Effector memory CD4-positive, alpha-beta T cell (primary cell): ENCODE measurements at regions not wholly inside any gene's neighbourhood (a gene's known extent, or its start where the extent isn't known, plus 50 kb on each side); places are given as distances from the start of the nearest gene placed in this dataset.
"Not testable (repeated sequence)": the region's sequence is repeated elsewhere in the genome, so short reads cannot be mapped to it uniquely, and the experiment has no call there.

Experiments used
- DNase-seq, 3 donors: peaks; one replicate each; pipeline ENCODE4 v3.0.0-alpha.2; 2020
- H3K27ac ChIP-seq: 2 replicates; pipeline ENCODE4 v1.7.0; 2013; ENCODE audit warnings: mild to moderate bottlenecking, low read length, moderate library complexity; ENCODE audit not compliant: insufficient read depth, poor library complexity, severe bottlenecking
- H3K27me3 ChIP-seq: replicated peaks from 2 replicates; pipeline ENCODE4 v1.7.0; 2013; ENCODE audit warnings: mild to moderate bottlenecking, low read length; ENCODE audit not compliant: insufficient read depth, control insufficient read depth, poor library complexity, severe bottlenecking
- H3K36me3 ChIP-seq: 2 replicates; pipeline ENCODE4 v1.7.0; 2013; ENCODE audit warnings: mild to moderate bottlenecking, low read length, moderate library complexity; ENCODE audit not compliant: control insufficient read depth, insufficient read depth
- H3K4me1 ChIP-seq: 2 replicates; pipeline ENCODE4 v1.7.0; 2013; ENCODE audit warnings: low read length, mild to moderate bottlenecking; ENCODE audit not compliant: control insufficient read depth, insufficient read depth, poor library complexity, severe bottlenecking
- H3K4me3 ChIP-seq: 2 replicates; pipeline ENCODE4 v1.7.0; 2013; ENCODE audit warnings: low read length, low read depth, mild to moderate bottlenecking; ENCODE audit not compliant: insufficient read depth, poor library complexity, severe bottlenecking
- H3K9me3 ChIP-seq: 2 replicates; pipeline ENCODE4 v1.7.0; 2013; ENCODE audit warnings: mild to moderate bottlenecking, low read length, moderate library complexity; ENCODE audit not compliant: control insufficient read depth

DNA sequence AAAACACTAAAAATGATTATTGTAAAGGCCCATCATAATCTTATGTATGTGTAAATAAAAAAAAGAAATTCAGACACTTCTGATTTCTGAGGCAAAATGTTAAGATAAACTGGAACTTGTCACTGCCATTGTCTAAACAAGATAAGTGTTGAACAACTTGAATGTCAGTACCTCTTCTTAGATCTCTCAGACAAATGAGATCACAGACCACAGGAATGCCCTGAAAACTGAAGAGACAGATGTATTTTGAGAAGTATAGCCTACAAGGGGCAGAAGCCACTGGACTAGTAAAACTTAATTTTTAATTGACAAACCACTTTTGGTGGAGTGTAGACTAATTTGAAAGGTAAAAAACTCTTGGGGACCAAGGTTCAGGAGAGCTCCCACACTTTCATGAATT, 375.5 kb upstream of the SLITRK5 start:
- DNase-seq = no peak

DNA sequence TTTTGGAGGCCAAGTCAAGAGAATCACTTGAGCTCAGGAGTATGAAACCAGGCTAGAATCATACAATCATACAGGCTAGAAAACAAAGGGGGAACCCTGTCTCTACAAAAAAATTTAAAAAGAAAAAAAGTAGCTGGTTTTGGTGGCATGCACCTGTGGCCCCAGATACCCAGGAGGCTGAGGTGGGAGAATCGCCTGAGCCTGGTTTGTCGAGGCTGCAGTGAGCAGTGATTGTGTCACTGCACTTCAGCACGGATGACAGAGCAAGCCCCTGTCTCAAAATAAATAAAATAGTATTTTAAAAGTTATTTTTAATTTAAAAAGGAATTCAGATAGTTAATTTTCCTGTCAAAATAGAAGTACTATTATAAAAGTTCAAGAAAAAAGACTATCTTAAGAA, 369.1 kb upstream of the SLITRK5 start:
- no peak overlapping the region for H3K4me3 ChIP-seq
- no peaks in the 10 kb centered on the region for H3K36me3 ChIP-seq
- H3K4me1 ChIP-seq = no peaks in the 10 kb centered on the region
- H3K27ac ChIP-seq = no peak overlapping the region
- DNase-seq = no peak
- H3K9me3 ChIP-seq = no peaks in the 10 kb centered on the region
- no peaks in the 10 kb centered on the region for H3K27me3 ChIP-seq

More for the DNA sequence above, 375.5 kb upstream of the SLITRK5 start:
- H3K36me3 ChIP-seq = no peaks in the 10 kb centered on the region
- no peaks in the 10 kb centered on the region for H3K9me3 ChIP-seq
- H3K27me3 ChIP-seq = no peaks in the 10 kb centered on the region
- no peaks in the 10 kb centered on the region for H3K4me1 ChIP-seq
- no peak overlapping the region for H3K4me3 ChIP-seq
- no peak overlapping the region for H3K27ac ChIP-seq

DNA sequence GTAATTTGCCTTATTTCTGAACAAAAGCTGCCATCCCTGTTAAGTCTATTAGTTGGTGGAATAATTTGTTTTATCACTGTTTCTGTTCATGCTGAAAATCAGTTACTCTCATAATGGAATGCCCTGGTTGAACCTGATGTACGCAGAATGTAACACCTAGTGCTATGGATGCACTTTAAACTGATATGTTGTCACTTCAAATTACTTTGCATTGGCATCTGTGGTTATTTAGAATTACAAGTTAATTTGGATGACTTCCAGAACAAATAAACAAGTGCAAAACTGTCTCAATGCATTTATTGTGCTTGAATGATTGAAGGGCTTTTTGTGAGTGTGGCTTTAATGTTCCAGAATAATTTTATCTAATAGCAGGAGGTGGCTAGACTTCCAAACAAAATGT, 368.2 kb upstream of the SLITRK5 start:
- no peak overlapping the region for H3K4me3 ChIP-seq
- H3K4me1 ChIP-seq = no peaks in the 10 kb centered on the region
- no peaks in the 10 kb centered on the region for H3K27me3 ChIP-seq
- no peak for DNase-seq
- H3K36me3 ChIP-seq = no peaks in the 10 kb centered on the region
- no peaks in the 10 kb centered on the region for H3K9me3 ChIP-seq
- no peak overlapping the region for H3K27ac ChIP-seq

DNA sequence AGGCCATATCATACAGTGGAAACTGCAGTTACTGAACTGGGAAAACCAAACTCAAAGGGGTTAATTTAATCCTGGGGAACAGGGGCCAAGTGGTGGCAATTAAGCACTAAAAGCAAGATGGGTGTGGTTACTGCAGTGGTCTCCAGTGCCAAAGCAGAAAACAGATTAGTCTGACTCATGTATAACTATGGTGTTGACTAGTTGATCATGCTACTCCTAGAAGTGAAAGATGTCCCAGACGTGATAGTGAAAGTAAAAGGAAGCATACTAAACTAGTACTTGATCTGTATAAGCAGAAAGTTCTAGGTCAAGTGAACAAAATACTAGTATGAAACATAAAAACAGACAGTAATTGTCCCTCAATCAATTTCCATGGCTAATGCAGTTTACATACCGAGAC, 360.0 kb upstream of the SLITRK5 start:
- Histone ChIP-seq H3K4me3 (no peak overlapping the region), H3K36me3 (no peaks in the 10 kb centered on the region), H3K9me3 (no peaks in the 10 kb centered on the region), H3K27me3 (no peaks in the 10 kb centered on the region), H3K27ac (no peak overlapping the region), H3K4me1 (no peaks in the 10 kb centered on the region)
- DNase-seq = no peak

DNA sequence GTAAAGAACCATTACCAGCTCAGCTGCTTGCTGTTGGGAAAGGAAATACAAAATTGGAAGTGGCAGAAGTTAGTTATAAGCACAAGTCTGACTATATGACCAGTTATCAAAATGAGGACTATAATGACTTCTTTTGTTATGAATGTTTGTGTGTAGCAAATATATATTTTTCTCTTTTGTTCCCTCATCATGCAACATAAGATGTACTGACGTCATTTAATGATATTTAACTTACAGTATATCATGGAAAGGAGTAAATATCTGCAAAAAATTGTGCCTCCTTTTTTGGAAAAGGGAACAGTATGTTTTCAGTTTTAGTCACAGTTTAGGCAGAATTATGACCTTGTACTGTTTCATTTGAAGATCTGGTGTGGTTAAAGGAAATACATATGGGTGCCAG, 356.3 kb upstream of the SLITRK5 start:
- DNase-seq = no peak
- Histone ChIP-seq H3K36me3 (no peaks in the 10 kb centered on the region), H3K9me3 (no peaks in the 10 kb centered on the region), H3K4me1 (no peaks in the 10 kb centered on the region), H3K27ac (no peak overlapping the region), H3K27me3 (no peaks in the 10 kb centered on the region), H3K4me3 (no peak overlapping the region)

DNA sequence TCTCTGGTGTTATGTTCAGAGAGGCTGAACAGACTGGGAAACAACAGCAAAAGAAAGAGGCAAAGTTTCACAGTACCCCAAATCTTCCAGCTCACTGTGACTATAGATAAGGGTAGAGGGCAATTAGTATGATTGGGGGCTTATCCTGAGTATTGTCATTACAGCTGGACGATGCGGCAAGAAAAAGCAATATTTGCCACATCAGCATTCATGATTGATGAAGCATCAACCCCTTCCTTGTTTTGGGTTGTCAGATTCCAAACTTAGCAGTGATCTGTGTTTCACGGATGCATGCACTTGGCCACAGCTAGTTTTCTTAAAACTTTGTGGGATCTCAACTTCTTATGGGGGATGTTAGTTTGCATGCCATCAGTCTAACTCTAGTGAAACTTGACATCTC, 348.8 kb upstream of the SLITRK5 start:
- Histone ChIP-seq H3K36me3 (no peaks in the 10 kb centered on the region), H3K27me3 (no peaks in the 10 kb centered on the region), H3K27ac (no peak overlapping the region), H3K4me3 (no peak overlapping the region), H3K4me1 (no peaks in the 10 kb centered on the region), H3K9me3 (no peaks in the 10 kb centered on the region)
- DNase-seq = no peak

DNA sequence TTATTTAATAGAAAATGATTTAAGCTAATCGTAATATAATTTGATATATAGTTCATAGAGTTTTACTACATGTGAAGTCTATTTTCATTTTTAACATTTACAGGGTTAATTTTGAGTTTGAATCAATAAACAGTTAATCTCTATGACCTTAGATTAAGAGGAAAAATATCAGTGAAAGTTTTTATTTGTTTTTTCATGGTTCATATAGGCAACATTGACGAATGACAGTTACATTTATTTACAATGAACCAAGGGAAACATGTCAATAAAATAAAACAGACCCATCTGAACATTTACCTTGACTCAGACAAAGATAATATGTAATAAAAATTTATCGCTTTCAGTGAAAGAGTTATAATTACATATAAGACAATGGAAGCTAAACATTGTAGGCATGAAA, 346.6 kb upstream of the SLITRK5 start:
- DNase-seq = no peak
- Histone ChIP-seq H3K36me3 (no peaks in the 10 kb centered on the region), H3K4me1 (no peaks in the 10 kb centered on the region), H3K9me3 (no peaks in the 10 kb centered on the region), H3K27me3 (no peaks in the 10 kb centered on the region), H3K4me3 (no peak overlapping the region), H3K27ac (no peak overlapping the region)

DNA sequence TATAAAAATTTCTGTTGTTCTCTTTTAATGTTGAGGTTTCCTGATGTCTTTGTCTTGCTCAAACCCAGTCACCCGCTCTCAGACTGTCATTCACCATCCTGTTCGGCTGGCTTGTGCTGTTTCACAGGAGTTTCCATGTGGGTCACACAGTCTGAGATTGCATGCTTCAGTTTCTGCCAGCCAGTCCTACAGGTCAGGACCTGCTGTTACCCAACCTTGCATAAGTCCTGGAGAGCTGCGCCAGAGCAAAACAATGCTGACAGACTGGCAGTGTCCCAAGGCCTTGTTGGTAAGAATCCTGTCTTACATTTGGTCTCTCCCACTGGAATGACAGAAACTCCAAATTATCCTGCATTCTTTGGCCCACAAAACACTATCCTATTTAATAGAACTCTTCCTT, 340.0 kb upstream of the SLITRK5 start:
- no peak for DNase-seq
- Histone ChIP-seq H3K27me3 (no peaks in the 10 kb centered on the region), H3K9me3 (no peaks in the 10 kb centered on the region), H3K4me3 (no peak overlapping the region), H3K36me3 (no peaks in the 10 kb centered on the region), H3K27ac (no peak overlapping the region), H3K4me1 (no peaks in the 10 kb centered on the region)

DNA sequence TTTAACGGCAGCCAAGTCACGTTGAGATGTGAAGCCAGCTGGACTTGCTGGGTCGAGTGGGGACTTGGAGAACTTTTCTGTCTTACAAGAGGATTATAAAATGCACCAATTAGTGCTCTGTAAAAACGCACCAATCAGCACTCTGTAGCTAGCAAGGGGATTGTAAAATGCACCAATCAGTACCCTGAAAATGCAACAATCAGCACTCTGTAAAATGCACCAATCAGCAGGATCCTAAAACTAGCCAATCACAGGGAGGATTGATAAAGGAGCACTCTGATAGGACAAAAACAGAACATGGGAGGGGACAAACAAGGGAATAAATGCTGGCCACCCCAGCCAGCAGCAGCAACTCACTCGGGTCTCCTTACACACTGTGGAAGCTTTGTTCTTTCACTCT, 337.6 kb upstream of the SLITRK5 start:
- DNase-seq = no peak
- no peak overlapping the region for H3K4me3 ChIP-seq
- no peaks in the 10 kb centered on the region for H3K4me1 ChIP-seq
- H3K36me3 ChIP-seq = no peaks in the 10 kb centered on the region
- H3K27me3 ChIP-seq = no peaks in the 10 kb centered on the region
- H3K9me3 ChIP-seq = no peaks in the 10 kb centered on the region
- H3K27ac ChIP-seq = no peak overlapping the region

DNA sequence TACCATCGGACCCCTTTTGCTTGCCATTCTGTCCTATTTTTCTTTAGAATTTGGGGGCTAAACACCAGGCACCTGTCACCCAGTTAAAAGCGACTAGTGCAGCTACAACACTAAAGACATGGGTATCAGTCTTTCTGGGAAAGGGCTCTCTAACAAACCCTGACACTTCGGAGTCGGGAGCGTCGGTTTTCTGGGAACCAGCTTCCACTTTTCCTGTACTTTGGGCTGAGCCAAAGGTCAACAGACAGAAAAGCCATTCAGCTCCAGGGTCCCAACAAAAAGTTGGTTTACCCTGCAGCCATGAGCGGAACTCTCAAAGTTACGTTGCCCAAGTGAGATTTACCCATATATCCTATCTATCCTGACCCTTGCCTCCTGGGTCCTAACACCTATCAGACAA, 337.0 kb upstream of the SLITRK5 start:
- Histone ChIP-seq H3K9me3 (no peaks in the 10 kb centered on the region), H3K36me3 (no peaks in the 10 kb centered on the region), H3K27ac (no peak overlapping the region), H3K4me1 (no peaks in the 10 kb centered on the region), H3K4me3 (no peak overlapping the region), H3K27me3 (no peaks in the 10 kb centered on the region)
- no peak for DNase-seq

DNA sequence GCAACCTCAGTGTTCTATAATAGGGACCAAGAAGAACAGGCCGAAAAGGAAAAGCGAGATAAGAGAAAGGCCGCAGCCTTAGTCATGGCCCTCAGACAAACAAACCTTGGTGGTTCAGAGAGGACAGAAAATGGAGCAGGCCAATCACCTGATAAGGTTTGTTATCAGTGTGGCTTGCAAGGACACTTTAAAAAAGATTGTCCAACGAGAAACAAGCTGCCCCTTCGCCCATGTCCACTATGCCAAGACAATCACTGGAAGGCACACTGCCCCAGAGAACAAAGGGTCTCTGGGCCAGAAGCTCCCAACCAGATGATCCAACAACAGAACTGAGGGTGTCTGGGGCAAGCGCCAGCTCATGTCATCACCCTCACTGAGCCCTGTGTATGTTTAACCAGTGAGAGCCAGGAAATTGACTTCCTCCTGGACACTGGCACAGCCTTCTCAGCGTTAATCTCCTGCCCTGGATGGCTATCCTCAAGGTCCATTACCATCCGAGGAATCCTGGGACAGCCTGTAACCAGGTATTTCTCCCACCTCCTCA, 334.8 kb upstream of the SLITRK5 start:
- H3K27me3 ChIP-seq, H3K4me3 ChIP-seq, DNase-seq, H3K4me1 ChIP-seq, H3K27ac ChIP-seq, H3K9me3 ChIP-seq, H3K36me3 ChIP-seq: not testable (repeated sequence)
